NCI-H1930 (cell line): ENCODE measurements at regions not wholly inside any gene's neighbourhood (a gene's known extent, or its start where the extent isn't known, plus 50 kb on each side); places are given as distances from the start of the nearest gene placed in this dataset.

Experiments
- DNase-seq, 2 experiments: peaks; one replicate each; lab custom pipeline; 2025; lab: John Stamatoyannopoulos, UW

GRCh38 chr18:22113144-22113844, 56.1 kb upstream of the GATA6 start:
- no peak for DNase-seq

GRCh38 chr18:22114526-22115321, 54.7 kb upstream of the GATA6 start:
- DNase-seq, result no peak

GRCh38 chr18:22115573-22115972, 53.8 kb upstream of the GATA6 start:
- no peak for DNase-seq
